ENCODE measurements at regions not wholly inside any gene's neighbourhood (a gene's known extent, or its start where the extent isn't known, plus 50 kb on each side); places are given as distances from the start of the nearest gene placed in this dataset.
"Not testable (repeated sequence)": the region's sequence is repeated elsewhere in the genome, so short reads cannot be mapped to it uniquely, and the experiment has no call there.

GRCh38 chr6:120489941-120490340 is 844.3 kb downstream of the TBC1D32 start:
- DNase-seq, result no peak

DNA sequence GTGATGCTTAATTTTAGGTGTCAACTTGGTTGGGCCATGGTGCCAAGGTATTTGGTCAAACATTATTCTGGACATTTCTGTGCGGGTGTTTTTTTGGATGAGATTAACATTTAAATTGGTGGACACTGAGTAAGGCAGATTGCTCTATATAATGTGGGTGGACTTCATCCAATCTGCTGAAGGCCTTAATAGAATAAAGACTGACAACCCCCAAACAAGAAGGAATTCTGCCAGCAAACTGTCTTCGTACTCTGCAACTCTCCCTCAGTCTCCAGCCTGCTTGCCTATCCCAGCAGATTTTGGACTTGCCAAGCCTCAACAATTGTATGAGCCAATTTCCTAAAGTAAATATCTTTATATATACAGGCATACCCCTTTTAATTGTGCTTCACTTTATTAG is 850.1 kb downstream of the TBC1D32 start:
- no peak for DNase-seq

DNA sequence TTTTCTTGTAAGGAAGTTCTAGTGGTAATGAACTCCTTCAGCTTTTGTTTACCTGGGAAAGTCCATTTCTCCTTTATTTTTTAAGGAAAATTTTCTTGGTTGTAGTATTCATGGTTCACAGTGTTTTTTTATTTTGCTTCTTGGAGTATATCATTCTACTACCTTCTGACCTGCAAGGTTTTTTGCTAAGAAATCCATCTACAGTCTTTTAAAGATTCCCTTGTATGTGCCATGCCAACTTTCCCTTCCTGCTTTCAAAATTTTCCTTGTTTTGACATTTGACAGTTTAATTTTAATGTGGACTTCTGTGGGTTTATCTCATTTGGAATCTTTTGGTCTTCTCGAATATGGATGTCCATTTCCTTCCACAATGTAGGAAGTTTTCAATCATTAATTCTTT is 855.6 kb downstream of the TBC1D32 start:
- DNase-seq, result no peak

DNA sequence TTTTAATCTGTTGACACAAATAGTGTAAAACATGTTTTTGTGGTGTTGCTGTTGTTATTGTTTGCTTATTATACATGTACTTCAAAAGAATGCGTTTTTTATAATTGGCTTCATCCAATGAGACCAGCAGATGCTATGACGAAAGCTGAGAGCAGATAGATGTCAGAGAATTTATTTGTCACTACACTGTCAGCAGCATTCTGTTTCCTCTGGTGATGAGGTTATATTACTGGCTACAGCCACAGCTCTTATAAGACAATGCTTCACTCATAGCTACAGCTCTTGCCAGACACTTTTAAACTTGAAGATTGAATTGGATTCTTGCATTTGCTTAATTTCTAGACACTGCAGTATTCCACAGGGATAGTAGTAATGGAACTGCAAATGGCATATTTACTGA is 860.5 kb downstream of the TBC1D32 start:
- DNase-seq, result no peak

GRCh38 chr6:120468486-120468885 is 865.8 kb downstream of the TBC1D32 start:
- no peak for DNase-seq

DNA sequence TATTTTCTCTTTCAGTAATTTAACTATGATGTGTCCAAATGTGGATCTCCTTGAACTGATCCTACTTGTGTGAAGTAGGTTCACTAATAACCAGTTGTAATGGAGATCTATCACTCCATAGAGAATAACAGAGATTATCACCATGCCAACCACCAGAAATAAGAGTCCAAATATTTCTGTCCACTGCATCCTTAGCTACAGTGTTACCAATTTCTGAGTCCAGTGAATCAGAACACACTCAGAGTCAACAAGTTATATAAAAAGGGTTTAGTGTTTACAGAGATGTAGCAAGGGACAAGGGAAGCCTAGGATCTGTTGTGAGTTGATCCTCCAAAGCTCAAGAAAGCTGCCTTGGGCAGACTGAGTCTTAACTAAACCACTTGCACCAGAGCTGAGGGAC is 882.8 kb downstream of the TBC1D32 start:
- no peak for DNase-seq

DNA sequence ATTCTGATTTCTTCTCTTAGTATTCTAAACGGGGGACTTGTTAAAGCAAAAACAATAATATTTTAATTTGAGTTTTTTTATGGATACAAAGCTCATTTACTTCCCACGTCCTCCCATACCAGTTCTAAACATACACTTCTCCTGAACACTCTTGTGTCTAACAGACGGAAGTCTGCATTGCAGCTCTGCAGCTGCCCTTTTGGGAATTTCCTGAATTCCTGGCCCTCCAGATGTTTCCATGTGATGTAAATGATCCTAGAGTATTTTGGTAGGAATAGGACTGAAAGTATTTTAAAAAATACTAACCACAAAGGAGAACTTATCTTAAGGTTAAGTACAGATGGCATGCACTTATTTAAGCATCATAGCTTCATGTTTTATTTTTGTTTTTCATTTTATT is 886.7 kb downstream of the TBC1D32 start:
- no peak for DNase-seq

GRCh38 chr6:120432840-120433239 is 901.4 kb downstream of the TBC1D32 start:
- not testable (repeated sequence) for DNase-seq

GRCh38 chr6:120431841-120432240 is 902.4 kb downstream of the TBC1D32 start:
- no peak for DNase-seq

DNA sequence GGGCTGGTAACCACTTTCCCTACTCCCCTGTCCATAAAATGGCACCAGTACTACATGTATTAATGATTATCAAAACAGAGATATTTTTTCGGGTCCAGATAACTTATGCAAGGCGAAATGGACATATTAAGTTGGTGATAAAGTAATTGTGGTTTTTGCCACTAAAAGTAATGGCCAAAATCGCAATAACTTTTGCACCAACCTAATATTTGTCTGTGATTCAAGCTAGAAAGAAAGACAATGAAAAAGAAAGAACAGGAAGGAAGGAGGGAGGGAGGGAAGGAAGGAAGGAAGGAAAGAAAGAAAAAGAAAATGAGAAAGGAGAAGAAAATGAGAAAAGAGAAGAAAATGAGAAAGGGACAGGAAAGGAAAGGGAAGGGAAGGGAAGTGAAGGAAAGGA is 922.9 kb downstream of the TBC1D32 start:
- no peak for DNase-seq

- DNase-seq, result no peak
Observed at GRCh38 chr6:120410586-120410985, 923.7 kb downstream of the TBC1D32 start.

DNA sequence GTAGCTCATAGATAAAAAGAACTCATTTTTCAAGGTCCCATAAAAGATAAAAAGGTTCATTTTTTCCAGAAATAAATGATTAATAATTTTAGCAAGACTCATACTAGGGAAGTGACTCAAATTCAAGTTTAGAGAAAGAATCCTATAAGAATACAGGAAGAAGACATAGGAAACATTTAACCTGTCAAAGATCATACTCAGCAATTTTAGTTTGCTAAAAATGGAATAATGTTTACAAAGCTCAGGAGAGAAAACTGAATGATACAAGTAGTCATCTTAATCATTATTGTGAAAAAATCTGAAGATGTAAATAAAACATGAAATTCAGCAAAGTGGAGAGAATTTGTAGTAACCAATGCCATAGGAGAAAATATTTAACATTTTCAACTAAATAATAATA is 926.6 kb downstream of the TBC1D32 start:
- DNase-seq, result no peak

DNA sequence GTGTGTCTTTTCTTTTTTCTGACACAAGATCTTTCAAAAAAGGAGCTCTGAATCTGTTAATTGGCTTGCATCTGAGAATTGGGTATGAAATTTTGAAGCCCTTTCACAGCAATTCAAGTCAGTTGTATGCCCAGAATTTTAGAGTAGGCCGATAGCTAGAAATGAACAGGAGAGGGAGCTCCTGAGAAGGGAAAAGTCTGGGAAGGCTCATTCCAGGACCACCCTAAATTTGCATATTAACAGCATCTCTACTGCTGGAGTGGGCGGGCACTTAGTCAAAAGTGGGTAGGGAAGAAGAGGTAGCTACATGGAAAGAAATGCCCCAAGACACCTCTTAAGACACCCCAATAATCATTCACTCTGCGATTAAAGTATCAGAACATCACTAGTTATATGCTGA is 928.3 kb downstream of the TBC1D32 start:
- DNase-seq, result no peak

GRCh38 chr6:120395784-120396183 is 938.5 kb downstream of the TBC1D32 start:
- DNase-seq, result no peak

DNA sequence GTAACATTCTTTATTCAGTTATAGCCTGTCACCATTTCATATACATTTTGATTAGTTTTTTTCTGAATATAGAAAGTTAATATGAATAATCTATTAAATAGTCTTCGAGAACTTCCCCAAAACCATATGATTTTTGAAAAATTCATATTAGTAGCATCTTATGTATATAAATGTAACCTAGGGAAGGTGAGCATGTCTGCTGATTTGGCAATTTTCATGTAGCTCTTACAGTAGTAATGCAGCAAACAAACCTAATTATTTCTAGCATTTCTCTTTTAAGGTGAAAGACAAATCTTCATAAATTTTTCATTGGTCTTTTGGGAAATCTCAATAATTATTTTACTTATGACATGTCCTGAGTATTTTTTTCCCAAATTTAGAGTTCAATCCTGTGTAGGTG is 939.0 kb downstream of the TBC1D32 start:
- DNase-seq, result no peak

DNA sequence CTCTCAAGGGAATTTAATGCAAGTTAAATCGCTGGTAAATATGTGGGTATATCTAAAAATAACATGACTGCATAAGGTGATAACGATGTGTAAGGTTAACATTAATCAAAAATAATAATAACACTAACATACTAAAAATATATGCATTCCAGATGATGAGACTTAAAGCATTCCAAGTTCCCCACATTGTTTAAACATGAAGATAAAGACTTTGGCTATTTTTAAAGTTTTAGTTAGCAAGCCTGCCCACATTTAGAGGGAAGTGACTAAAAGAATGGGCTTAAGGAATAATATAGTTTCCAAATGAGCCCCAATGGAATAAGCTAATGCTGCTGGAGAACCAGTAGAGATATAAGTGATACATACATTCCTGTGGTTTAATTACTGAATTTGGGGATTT is 941.3 kb downstream of the TBC1D32 start:
- no peak for DNase-seq

DNA sequence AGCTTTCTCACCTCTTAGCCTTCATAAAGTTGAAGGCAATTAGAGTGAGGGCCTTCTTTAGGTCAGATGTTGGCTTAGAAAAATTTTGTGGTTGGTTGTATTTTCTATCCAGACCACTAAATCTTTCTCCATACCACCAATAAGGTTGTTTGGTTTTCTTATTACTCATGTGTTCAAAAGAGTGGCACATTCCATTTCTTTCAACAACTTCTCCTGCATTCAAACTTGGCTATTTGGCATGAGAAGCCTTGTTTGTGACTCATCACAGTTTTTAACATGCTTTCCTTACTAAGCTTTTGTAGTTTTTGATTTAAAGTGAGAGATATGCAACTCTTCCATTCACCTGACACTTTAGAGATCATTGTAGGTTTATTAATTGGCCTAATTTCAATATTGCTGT is 949.6 kb downstream of the TBC1D32 start:
- DNase-seq, result no peak

- DNase-seq, result no peak
Observed at GRCh38 chr6:120383681-120384080, 950.6 kb downstream of the TBC1D32 start.

- DNase-seq, result no peak
Observed at GRCh38 chr6:120378582-120379220, 955.6 kb downstream of the TBC1D32 start.

DNA sequence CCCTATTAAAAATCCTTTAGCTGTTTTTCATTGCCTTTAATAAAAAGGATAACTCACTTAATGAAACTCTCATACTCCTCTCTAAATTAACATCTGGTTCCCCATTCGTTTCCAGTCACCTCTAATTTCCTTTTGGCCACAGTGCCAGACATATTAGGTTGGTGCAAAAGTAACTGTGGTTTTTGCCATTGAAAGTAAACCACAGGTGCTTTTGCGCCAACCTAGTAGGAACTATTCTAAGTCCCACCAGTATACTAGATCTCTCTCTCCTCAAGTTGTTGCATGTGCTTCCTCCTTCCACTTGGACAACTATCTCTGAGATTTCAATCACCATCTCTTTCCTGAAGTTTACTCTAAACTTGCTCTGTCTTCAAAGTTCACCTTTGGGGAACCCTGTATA is 961.1 kb downstream of the TBC1D32 start:
- no peak for DNase-seq

GRCh38 chr6:120363429-120363828 is 970.9 kb downstream of the TBC1D32 start:
- DNase-seq, result no peak

- DNase-seq, result not testable (repeated sequence)
Observed at GRCh38 chr6:120358535-120358934, 975.7 kb downstream of the TBC1D32 start.

DNA sequence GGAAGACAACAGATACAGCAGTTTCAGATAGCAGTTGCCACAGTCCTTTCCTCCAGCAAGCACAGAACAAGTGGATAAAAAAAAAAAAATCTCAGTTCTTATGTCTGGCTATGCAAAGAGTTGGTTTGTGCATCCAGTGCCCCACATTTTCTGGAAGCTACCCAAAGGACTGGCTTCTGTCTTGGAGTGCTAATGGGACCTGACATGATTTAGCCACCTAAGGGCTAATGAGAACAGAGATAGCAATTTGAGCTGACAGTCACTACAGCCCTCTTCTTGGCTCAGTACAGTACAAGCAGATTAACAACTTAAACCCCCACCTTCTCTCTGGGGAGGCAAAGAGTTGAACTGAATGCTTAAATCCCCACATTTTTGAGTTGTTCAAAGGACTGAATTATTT is 976.8 kb downstream of the TBC1D32 start:
- no peak for DNase-seq

GRCh38 chr6:120355822-120356221 is 978.5 kb downstream of the TBC1D32 start:
- DNase-seq, result no peak

DNA sequence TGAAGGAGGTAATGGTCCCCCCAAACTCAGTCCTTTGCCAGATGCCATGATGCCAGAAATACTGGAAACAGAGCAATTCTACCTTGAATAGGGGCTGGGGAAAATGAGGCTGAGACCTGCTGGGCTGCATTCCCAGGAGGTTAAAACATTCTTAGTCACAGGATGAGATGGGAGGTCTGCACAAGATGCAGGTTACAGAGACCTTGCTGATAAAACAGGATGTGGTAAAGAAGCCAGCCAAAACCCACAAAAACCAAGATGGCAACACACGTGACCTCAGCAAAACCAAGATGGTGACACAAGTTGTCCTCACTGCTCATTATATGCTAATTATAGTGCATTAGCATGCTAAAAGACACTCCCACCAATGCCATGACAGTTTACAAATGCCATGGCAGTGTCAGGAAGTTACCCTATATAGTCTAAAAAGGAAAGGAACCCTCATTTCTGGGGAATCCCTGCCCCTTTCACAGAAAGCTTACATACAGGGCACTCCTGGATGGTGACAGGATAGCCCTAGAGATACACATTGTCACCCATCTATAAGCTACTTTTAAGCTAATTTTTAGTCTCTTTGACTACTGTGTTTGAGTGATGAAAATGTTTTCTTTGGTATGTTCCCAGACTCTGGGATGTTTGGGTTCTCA is 979.7 kb downstream of the TBC1D32 start:
- no peak for DNase-seq

Data from CD4-positive, alpha-beta T cell treated with Interleukin-4 for 1 hour (primary cell).